ENCODE measurements at regions not wholly inside any gene's neighbourhood (a gene's known extent, or its start where the extent isn't known, plus 50 kb on each side); places are given as distances from the start of the nearest gene placed in this dataset.

DNA sequence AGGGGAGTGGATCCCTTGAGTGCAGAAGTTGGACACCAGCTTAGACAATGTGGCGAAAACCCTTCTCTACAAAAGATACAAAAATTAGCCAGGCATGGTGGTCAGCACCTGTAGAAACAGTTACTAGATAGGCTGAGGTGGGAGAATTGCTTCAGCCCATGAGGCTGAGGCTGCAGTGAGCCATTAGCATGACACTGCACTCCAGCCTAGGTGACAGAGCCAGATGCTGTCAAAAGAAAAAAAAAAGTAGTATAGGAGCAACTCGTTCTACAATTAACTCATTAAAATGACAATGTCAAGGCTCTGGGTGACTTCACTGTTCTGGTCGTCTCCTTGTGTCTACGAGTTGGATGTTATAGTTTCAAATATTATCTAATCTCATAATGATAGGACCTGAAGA is 370.6 kb upstream of the NCAM2 start:
- TF ChIP-seq SUZ12 (IDR thresholded peaks at IDR 0.05; ENCODE audit: extremely low read depth, insufficient read depth, insufficient read length) (no peak), YY1 (IDR thresholded peaks at IDR 0.05; ENCODE audit: insufficient read depth, insufficient read length) (no peak), ZNF274 (IDR thresholded peaks at IDR 0.05; ENCODE audit: low read depth, low read length) (no peak)
- peak; percentile 64 for DNase-seq (ENCODE audit: low read depth, low spot score)
- H3K36me3 ChIP-seq (ENCODE audit: insufficient read depth, insufficient read length, low read length) = no peaks in the 10 kb centered on the region
- H3K4me3 ChIP-seq (ENCODE audit: insufficient read length, low read depth) = no peak overlapping the region
- H3K9ac ChIP-seq (ENCODE audit: insufficient read length, low read depth) = no peak overlapping the region
- no peaks in the 10 kb centered on the region for H3K27me3 ChIP-seq (ENCODE audit: insufficient read depth, insufficient read length)
- H3K4me1 ChIP-seq (ENCODE audit: insufficient read depth, insufficient read length) = no peaks in the 10 kb centered on the region
- peaks cover 24% of the 10 kb centered on the region for H3K9me3 ChIP-seq (ENCODE audit: insufficient read depth, low read length)

DNA sequence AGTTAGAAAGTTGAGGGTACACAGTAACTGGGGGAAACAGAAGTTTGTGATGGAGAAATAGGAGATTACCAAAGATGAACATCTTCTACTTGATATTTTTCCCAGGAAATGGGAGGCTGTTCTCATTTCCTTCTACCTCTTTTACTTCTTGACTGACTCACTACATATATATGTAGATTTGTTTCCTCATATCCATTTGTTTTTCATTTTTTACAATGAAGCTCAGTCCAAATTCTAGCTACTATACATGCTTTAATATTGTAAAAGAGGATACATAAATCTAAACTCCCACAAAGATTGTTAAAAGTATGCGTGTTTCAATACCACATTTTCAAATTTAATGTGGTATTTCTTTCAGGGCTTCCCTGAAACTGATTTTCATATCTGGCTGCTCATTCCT is 366.6 kb upstream of the NCAM2 start:
- H3K9ac ChIP-seq (ENCODE audit: insufficient read length, low read depth) = no peak overlapping the region
- no peak for DNase-seq (ENCODE audit: low read depth, low spot score)
- TF ChIP-seq YY1 (IDR thresholded peaks at IDR 0.05; ENCODE audit: insufficient read depth, insufficient read length) = no peak
- TF ChIP-seq SUZ12 (IDR thresholded peaks at IDR 0.05; ENCODE audit: extremely low read depth, insufficient read depth, insufficient read length) = no peak
- no peak for TF ChIP-seq ZNF274 (IDR thresholded peaks at IDR 0.05; ENCODE audit: low read depth, low read length)

DNA sequence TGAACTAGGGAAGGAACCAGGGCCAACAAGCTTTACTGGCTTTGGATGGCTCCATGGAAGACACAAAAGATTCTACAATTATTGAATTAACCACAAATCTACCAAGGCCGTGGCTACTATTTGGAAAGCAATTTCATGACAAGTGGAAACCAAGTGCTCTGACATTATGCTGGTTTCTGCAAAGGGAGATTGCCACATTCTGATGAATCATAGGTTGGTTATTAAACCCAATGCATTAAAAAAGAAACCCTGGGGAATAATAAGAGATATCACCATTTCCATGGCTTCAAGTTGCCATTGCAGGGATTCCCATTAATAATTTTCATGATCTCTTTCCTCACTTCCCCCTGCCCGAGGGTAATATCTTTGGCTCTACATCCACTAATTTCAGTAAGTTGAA is 359.2 kb upstream of the NCAM2 start:
- Histone ChIP-seq H3K36me3 (ENCODE audit: insufficient read depth, insufficient read length, low read length) (no peaks in the 10 kb centered on the region), H3K27me3 (ENCODE audit: insufficient read depth, insufficient read length) (no peaks in the 10 kb centered on the region), H3K9me3 (ENCODE audit: insufficient read depth, low read length) (no peaks in the 10 kb centered on the region), H3K9ac (ENCODE audit: insufficient read length, low read depth) (no peak overlapping the region), H3K4me3 (ENCODE audit: insufficient read length, low read depth) (no peak overlapping the region), H3K4me1 (ENCODE audit: insufficient read depth, insufficient read length) (no peaks in the 10 kb centered on the region)
- no peak for TF ChIP-seq SUZ12 (IDR thresholded peaks at IDR 0.05; ENCODE audit: extremely low read depth, insufficient read depth, insufficient read length)
- no peak for TF ChIP-seq ZNF274 (IDR thresholded peaks at IDR 0.05; ENCODE audit: low read depth, low read length)
- TF ChIP-seq YY1 (IDR thresholded peaks at IDR 0.05; ENCODE audit: insufficient read depth, insufficient read length) = no peak
- no peak for DNase-seq (ENCODE audit: low read depth, low spot score)

More for the DNA sequence above, 366.6 kb upstream of the NCAM2 start:
- Histone ChIP-seq H3K27me3 (ENCODE audit: insufficient read depth, insufficient read length) (no peaks in the 10 kb centered on the region), H3K4me3 (ENCODE audit: insufficient read length, low read depth) (no peak overlapping the region), H3K9me3 (ENCODE audit: insufficient read depth, low read length) (no peaks in the 10 kb centered on the region), H3K36me3 (ENCODE audit: insufficient read depth, insufficient read length, low read length) (no peaks in the 10 kb centered on the region), H3K4me1 (ENCODE audit: insufficient read depth, insufficient read length) (no peaks in the 10 kb centered on the region)

DNA sequence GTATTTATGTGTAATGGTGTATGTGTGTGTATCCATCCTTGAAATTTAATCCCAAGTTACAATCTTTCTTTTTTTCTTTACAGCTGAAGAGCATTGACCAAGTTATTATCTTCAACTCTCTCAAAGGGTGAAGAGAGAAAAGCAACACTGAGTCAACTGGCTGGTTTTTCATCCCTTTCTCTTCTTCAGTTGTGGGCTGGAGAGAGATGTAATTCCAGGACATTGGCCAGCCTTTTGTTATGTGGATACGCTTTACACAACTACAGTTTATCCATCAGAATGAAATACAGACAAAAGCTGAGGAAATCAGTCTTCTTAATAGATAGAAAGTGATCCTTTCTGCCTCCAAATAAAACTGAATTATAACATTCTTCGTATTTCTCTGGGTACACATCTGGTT is 357.0 kb upstream of the NCAM2 start:
- peak; percentile 35 for DNase-seq (ENCODE audit: low read depth, low spot score)
- Histone ChIP-seq H3K4me1 (ENCODE audit: insufficient read depth, insufficient read length) (no peaks in the 10 kb centered on the region), H3K4me3 (ENCODE audit: insufficient read length, low read depth) (no peak overlapping the region), H3K36me3 (ENCODE audit: insufficient read depth, insufficient read length, low read length) (no peaks in the 10 kb centered on the region), H3K9ac (ENCODE audit: insufficient read length, low read depth) (no peak overlapping the region), H3K9me3 (ENCODE audit: insufficient read depth, low read length) (peaks cover 13% of the 10 kb centered on the region), H3K27me3 (ENCODE audit: insufficient read depth, insufficient read length) (no peaks in the 10 kb centered on the region)
- no peak for TF ChIP-seq YY1 (IDR thresholded peaks at IDR 0.05; ENCODE audit: insufficient read depth, insufficient read length)
- TF ChIP-seq ZNF274 (IDR thresholded peaks at IDR 0.05; ENCODE audit: low read depth, low read length) = no peak
- TF ChIP-seq SUZ12 (IDR thresholded peaks at IDR 0.05; ENCODE audit: extremely low read depth, insufficient read depth, insufficient read length) = no peak

DNA sequence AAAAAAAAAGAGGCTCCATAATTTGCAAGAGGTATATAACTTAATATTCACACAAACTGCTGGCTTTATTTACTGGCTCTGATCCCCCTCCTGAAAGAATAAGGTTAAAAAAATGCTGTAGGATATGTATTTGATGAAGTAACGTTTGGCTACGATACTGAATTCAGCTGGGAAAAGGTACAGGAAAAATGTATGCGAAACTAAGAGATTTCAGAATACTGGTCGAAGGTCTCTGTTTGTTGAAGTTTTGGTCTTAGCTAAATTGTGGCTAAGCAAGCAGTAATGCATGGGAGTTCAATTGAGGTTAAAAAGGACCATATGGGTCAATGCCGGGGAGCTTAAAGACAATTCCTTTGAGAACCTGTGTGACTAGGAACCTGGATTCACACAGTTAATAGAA is 355.5 kb upstream of the NCAM2 start:
- Histone ChIP-seq H3K36me3 (ENCODE audit: insufficient read depth, insufficient read length, low read length) (no peaks in the 10 kb centered on the region), H3K9ac (ENCODE audit: insufficient read length, low read depth) (no peak overlapping the region), H3K4me3 (ENCODE audit: insufficient read length, low read depth) (no peak overlapping the region), H3K27me3 (ENCODE audit: insufficient read depth, insufficient read length) (no peaks in the 10 kb centered on the region), H3K4me1 (ENCODE audit: insufficient read depth, insufficient read length) (no peaks in the 10 kb centered on the region), H3K9me3 (ENCODE audit: insufficient read depth, low read length) (peaks cover 18% of the 10 kb centered on the region)
- TF ChIP-seq YY1 (IDR thresholded peaks at IDR 0.05; ENCODE audit: insufficient read depth, insufficient read length) = no peak
- no peak for DNase-seq (ENCODE audit: low read depth, low spot score)

DNA sequence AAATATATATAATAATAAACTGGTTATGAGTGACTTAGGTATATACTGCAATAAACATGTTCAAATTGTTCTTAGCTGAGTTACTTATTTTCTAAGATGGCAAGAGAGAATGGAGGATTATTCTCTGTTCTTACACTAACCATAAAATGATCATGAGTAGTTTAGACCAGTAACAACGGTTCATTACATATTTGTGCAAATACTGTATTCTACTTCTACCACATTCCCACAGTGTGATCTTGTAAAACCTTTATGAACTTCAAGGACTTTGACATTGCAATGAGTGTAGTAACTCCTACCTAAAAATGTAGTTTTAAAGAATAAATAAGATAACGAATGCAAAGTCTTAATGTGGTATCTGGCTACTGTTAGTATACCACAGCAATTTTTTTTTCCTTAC is 353.7 kb upstream of the NCAM2 start:
- DNase-seq (ENCODE audit: low read depth, low spot score) = no peak
- no peak for TF ChIP-seq SUZ12 (IDR thresholded peaks at IDR 0.05; ENCODE audit: extremely low read depth, insufficient read depth, insufficient read length)
- no peak for TF ChIP-seq YY1 (IDR thresholded peaks at IDR 0.05; ENCODE audit: insufficient read depth, insufficient read length)
- TF ChIP-seq ZNF274 (IDR thresholded peaks at IDR 0.05; ENCODE audit: low read depth, low read length) = no peak
- Histone ChIP-seq H3K9me3 (ENCODE audit: insufficient read depth, low read length) (peaks cover 18% of the 10 kb centered on the region), H3K4me3 (ENCODE audit: insufficient read length, low read depth) (no peak overlapping the region), H3K9ac (ENCODE audit: insufficient read length, low read depth) (no peak overlapping the region), H3K36me3 (ENCODE audit: insufficient read depth, insufficient read length, low read length) (no peaks in the 10 kb centered on the region), H3K4me1 (ENCODE audit: insufficient read depth, insufficient read length) (no peaks in the 10 kb centered on the region), H3K27me3 (ENCODE audit: insufficient read depth, insufficient read length) (no peaks in the 10 kb centered on the region)

DNA sequence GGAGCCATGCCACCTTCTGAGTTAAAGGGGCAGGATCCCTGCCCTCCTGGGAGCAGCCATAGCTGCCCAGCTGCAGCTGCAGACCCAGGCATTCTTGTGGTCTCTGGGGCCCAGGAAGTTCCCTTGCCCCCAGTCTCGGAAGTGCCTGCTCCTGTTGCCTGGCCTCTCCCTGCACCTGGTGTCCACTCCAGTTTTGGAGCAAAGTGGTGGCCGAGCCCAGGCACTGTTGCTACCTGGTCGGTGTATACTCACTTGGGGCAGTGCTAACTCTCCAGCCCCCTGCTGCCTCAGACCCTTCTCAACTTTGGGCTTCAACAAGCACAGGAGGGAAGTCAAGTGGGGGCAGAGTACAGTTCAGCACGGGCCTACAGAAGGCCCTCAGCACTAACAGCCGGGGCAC is 352.9 kb upstream of the NCAM2 start:
- Histone ChIP-seq H3K9me3 (ENCODE audit: insufficient read depth, low read length) (peaks cover 18% of the 10 kb centered on the region), H3K4me3 (ENCODE audit: insufficient read length, low read depth) (no peak overlapping the region), H3K27me3 (ENCODE audit: insufficient read depth, insufficient read length) (no peaks in the 10 kb centered on the region), H3K4me1 (ENCODE audit: insufficient read depth, insufficient read length) (no peaks in the 10 kb centered on the region), H3K9ac (ENCODE audit: insufficient read length, low read depth) (no peak overlapping the region), H3K36me3 (ENCODE audit: insufficient read depth, insufficient read length, low read length) (no peaks in the 10 kb centered on the region)
- TF ChIP-seq YY1 (IDR thresholded peaks at IDR 0.05; ENCODE audit: insufficient read depth, insufficient read length) (no peak), SUZ12 (IDR thresholded peaks at IDR 0.05; ENCODE audit: extremely low read depth, insufficient read depth, insufficient read length) (no peak), ZNF274 (IDR thresholded peaks at IDR 0.05; ENCODE audit: low read depth, low read length) (no peak)
- no peak for DNase-seq (ENCODE audit: low read depth, low spot score)

Data from NT2/D1 (cell line).